HEK293 (cell line): ENCODE measurements at regions not wholly inside any gene's neighbourhood (a gene's known extent, or its start where the extent isn't known, plus 50 kb on each side); places are given as distances from the start of the nearest gene placed in this dataset.

Experiments
- CTCF ChIA-PET: fragments of 350-600 bp; formaldehyde crosslinking; extraction: SDS; loops from one replicate; lab custom pipeline; 2021; ENCODE audit warnings: antibody characterized with exemption; lab: Yijun Ruan, JAX
- POLR2A ChIA-PET: fragments of 300-600 bp; formaldehyde crosslinking; extraction: SDS; loops from one replicate; lab custom pipeline; 2020; ENCODE audit warnings: antibody characterized with exemption, inconsistent platforms; lab: Yijun Ruan, JAX
- H3K27ac ChIP-seq: fragments of 200-500 bp; sonication (Bioruptor generic); 2 replicates; pipeline ENCODE4 v1.5.1; 2014; ENCODE audit warnings: low read depth, low read length, control low read depth, inconsistent platforms; ENCODE audit errors: extremely low read depth
- H3K36me3 ChIP-seq, 2 experiments: fragments of 200-500 bp in 1 of 2; sonication (Bioruptor generic) in 1 of 2; 1 replicate in 1 of 2; 2 replicates in 1 of 2; pipeline ENCODE4 v1.5.1; 2014 to 2017; ENCODE audit warnings: inconsistent platforms in 2 of 2, low read length in 2 of 2; ENCODE audit not compliant: control insufficient read depth in 2 of 2, insufficient read depth in 1 of 2
- H3K4me1 ChIP-seq: fragments of 200-500 bp; sonication (Bioruptor generic); 2 replicates; pipeline ENCODE4 v1.5.1; 2014; ENCODE audit warnings: mild to moderate bottlenecking, low read length, inconsistent platforms; ENCODE audit not compliant: control insufficient read depth, insufficient read depth
- H3K4me3 ChIP-seq: 2 replicates; pipeline ENCODE4 v1.5.1; 2011; ENCODE audit warnings: low read depth, mild to moderate bottlenecking, control low read depth, low read length, moderate library complexity
- H3K9me3 ChIP-seq: fragments of 200-500 bp; sonication (Bioruptor generic); 2 replicates; pipeline ENCODE4 v1.5.1; 2014; ENCODE audit warnings: low read depth, low read length, inconsistent platforms; ENCODE audit not compliant: control insufficient read depth, insufficient read depth
- SETDB1 ChIP-seq: IDR thresholded peaks from one replicate; pipeline ENCODE4 v1.6.1; 2017; ENCODE audit warnings: mild to moderate bottlenecking, low read length, moderate library complexity, mixed read lengths; ENCODE audit not compliant: insufficient read length
- ZBTB1 ChIP-seq: fragments of 450-650 bp; formaldehyde crosslinking; IDR thresholded peaks from 2 replicates; pipeline ENCODE4 v1.5.1; 2016; ENCODE audit warnings: missing biosample characterization, missing genetic modification characterization
- ZBTB17 ChIP-seq: fragments of 450-650 bp; formaldehyde crosslinking; IDR thresholded peaks from 2 replicates; pipeline ENCODE4 v1.5.1; 2016; ENCODE audit warnings: missing biosample characterization, missing genetic modification characterization
- ZBTB48 ChIP-seq: fragments of 450-650 bp; formaldehyde crosslinking; IDR thresholded peaks from 2 replicates; pipeline ENCODE4 v1.5.1; 2016; ENCODE audit warnings: missing biosample characterization, missing genetic modification characterization
- ZFP3 ChIP-seq: fragments of 450-650 bp; formaldehyde crosslinking; IDR thresholded peaks from 2 replicates; pipeline ENCODE4 v1.5.1; 2016; ENCODE audit warnings: low read depth, missing biosample characterization, missing genetic modification characterization
- ZFP37 ChIP-seq: fragments of 450-650 bp; formaldehyde crosslinking; IDR thresholded peaks from 2 replicates; pipeline ENCODE4 v1.5.1; 2016; ENCODE audit warnings: missing biosample characterization, missing genetic modification characterization
- ZNF146 ChIP-seq: fragments of 450-650 bp; formaldehyde crosslinking; IDR thresholded peaks from 2 replicates; pipeline ENCODE4 v1.5.1; 2016; ENCODE audit warnings: missing biosample characterization, missing genetic modification characterization
- ZNF155 ChIP-seq: fragments of 450-650 bp; formaldehyde crosslinking; IDR thresholded peaks from 2 replicates; pipeline ENCODE4 v1.5.1; 2016; ENCODE audit warnings: missing biosample characterization, missing genetic modification characterization
- ZNF169 ChIP-seq: fragments of 450-650 bp; formaldehyde crosslinking; IDR thresholded peaks from 2 replicates; pipeline ENCODE4 v1.5.1; 2016; ENCODE audit warnings: missing biosample characterization, missing genetic modification characterization
- ZNF174 ChIP-seq: fragments of 450-650 bp; formaldehyde crosslinking; IDR thresholded peaks from 2 replicates; pipeline ENCODE4 v1.5.0; 2017; ENCODE audit warnings: missing biosample characterization, mild to moderate bottlenecking, missing genetic modification characterization
- ZNF175 ChIP-seq: fragments of 450-650 bp; formaldehyde crosslinking; IDR thresholded peaks from 2 replicates; pipeline ENCODE4 v1.5.1; 2016; ENCODE audit warnings: missing biosample characterization, missing genetic modification characterization
- ZNF202 ChIP-seq: fragments of 450-650 bp; formaldehyde crosslinking; IDR thresholded peaks from 2 replicates; pipeline ENCODE4 v1.5.1; 2016; ENCODE audit warnings: missing biosample characterization, missing genetic modification characterization, borderline replicate concordance
- ZNF266 ChIP-seq: fragments of 450-650 bp; formaldehyde crosslinking; IDR thresholded peaks from 2 replicates; pipeline ENCODE4 v1.5.1; 2016; ENCODE audit warnings: missing biosample characterization, missing genetic modification characterization, low read depth
- ZNF37A ChIP-seq: fragments of 450-650 bp; IDR thresholded peaks from 2 replicates; pipeline ENCODE4 v1.5.1; 2018; ENCODE audit warnings: missing biosample characterization, missing genetic modification characterization
- ZNF501 ChIP-seq: fragments of 450-650 bp; formaldehyde crosslinking; IDR thresholded peaks from 2 replicates; pipeline ENCODE4 v1.5.1; 2016; ENCODE audit warnings: missing biosample characterization, missing genetic modification characterization
- ZNF830 ChIP-seq: fragments of 450-650 bp; IDR thresholded peaks from 2 replicates; pipeline ENCODE4 v1.5.0; 2018; ENCODE audit warnings: missing biosample characterization, missing genetic modification characterization, low read depth, mild to moderate bottlenecking, moderate library complexity
- ZNF837 ChIP-seq: fragments of 450-650 bp; formaldehyde crosslinking; IDR thresholded peaks from 2 replicates; pipeline ENCODE4 v1.5.1; 2016; ENCODE audit warnings: missing biosample characterization, missing genetic modification characterization
- ZSCAN16 ChIP-seq: fragments of 450-650 bp; formaldehyde crosslinking; IDR thresholded peaks from 2 replicates; pipeline ENCODE4 v1.5.1; 2016; ENCODE audit warnings: missing biosample characterization, missing genetic modification characterization
- TF ChIP-seq, protein P1 (sequence below): fragments of 450-650 bp; formaldehyde crosslinking; IDR thresholded peaks from 2 replicates; pipeline ENCODE4 v1.5.1; 2017; ENCODE audit warnings: missing biosample characterization, missing genetic modification characterization
- TF ChIP-seq, protein P2 (sequence below): fragments of 450-650 bp; formaldehyde crosslinking; IDR thresholded peaks from 2 replicates; pipeline ENCODE4 v1.5.1; 2017; ENCODE audit warnings: missing biosample characterization, mild to moderate bottlenecking, missing genetic modification characterization, moderate library complexity
- TF ChIP-seq, protein P3 (sequence below): fragments of 450-650 bp; formaldehyde crosslinking; IDR thresholded peaks from 2 replicates; pipeline ENCODE4 v1.5.0; 2017; ENCODE audit warnings: missing biosample characterization, missing genetic modification characterization, borderline replicate concordance

DNA sequence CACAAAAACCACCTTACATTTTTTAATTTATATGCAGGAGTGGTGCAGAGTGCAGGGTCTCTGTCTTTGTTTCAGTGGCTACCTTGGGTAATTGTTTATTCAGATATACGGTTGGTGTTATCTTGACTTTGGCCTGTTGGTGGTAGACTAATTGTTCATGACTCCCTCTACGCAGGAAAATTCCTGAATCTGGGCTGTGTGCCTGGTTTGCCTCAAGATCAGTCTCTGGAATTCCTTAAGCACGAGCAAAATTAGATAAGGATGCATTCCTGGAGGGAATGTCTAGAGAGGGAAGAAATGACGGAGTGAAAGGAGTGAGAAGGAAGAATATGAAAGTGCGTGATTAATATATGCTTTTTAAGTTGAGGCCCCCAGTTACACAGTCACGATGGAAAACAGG is 576.9 kb upstream of the PCDH10 start:
- Histone ChIP-seq H3K4me3 (no peak overlapping the region), H3K9me3 (no peaks in the 10 kb centered on the region), H3K4me1 (no peaks in the 10 kb centered on the region), H3K36me3 (no peaks in the 10 kb centered on the region), H3K27ac (no peak overlapping the region)
- ChIA-PET CTCF (interaction anchor here (0.7 kb wide), 1 partner anchor 94 kb away, joined by 4 read pairs; no protein-coding TSS in a partner anchor), POLR2A (no interaction called here)
- TF ChIP-seq ZNF501 (tag by site-specific recombination) (no peak), ZNF146 (tag by site-specific recombination) (no peak), ZBTB17 (no peak), ZNF202 (tag by site-specific recombination) (no peak), ZSCAN16 (no peak), ZNF266 (tag by site-specific recombination) (no peak)
- TF ChIP-seq, protein P1, sequence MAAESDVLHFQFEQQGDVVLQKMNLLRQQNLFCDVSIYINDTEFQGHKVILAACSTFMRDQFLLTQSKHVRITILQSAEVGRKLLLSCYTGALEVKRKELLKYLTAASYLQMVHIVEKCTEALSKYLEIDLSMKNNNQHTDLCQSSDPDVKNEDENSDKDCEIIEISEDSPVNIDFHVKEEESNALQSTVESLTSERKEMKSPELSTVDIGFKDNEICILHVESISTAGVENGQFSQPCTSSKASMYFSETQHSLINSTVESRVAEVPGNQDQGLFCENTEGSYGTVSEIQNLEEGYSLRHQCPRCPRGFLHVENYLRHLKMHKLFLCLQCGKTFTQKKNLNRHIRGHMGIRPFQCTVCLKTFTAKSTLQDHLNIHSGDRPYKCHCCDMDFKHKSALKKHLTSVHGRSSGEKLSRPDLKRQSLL (tag by site-specific recombination) = no peak

DNA sequence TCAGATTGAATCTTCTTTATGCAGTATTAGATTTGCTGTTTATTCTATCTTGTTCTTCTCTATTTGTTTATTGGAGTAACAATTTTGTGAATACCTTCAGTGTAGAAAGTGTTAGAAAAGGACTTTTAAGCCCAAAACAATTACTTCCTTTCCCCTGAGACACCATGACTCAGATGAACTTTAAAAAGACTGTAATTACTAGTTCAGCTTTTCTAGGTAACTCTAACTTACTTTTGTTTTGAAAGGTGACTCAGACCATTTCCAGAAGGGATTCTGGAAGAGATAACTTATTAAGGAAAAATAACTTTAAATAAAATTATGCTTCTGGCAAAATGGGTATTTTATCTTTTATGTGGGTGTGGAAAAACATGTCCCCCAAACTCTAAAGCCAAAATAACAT is 561.5 kb upstream of the PCDH10 start:
- H3K4me3 ChIP-seq = no peak overlapping the region
- POLR2A ChIA-PET = no interaction called here
- no peaks in the 10 kb centered on the region for H3K36me3 ChIP-seq
- H3K4me1 ChIP-seq = no peaks in the 10 kb centered on the region
- CTCF ChIA-PET = interaction anchor here (0.6 kb wide), 1 partner anchor 292 kb away, joined by 3 read pairs; no protein-coding TSS in a partner anchor
- H3K9me3 ChIP-seq = no peaks in the 10 kb centered on the region
- TF ChIP-seq ZNF169 (tag by site-specific recombination) (no peak), ZNF837 (tag by site-specific recombination) (no peak), ZBTB48 (tag by site-specific recombination) (no peak)
- TF ChIP-seq, all 188 proteins: peak for 0
- no peak overlapping the region for H3K27ac ChIP-seq

DNA sequence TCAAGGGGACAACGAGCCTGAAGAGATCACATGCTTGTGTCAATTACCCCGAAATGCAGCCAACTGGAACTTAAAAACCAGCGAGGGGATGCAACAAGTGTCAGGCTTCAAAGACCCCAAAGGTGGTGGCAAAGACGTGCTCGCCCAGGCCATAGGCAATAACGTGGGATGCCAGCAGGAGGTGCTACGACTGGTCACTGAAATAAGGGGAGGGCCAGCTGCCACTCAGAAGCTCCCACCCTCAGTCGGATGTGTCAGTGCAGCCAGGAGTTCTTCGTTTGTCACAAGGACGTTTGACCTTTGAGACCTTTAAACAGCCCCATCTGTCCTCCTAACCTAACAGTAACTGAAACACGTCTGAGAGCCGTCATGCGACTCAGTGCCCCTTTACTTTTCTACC is 556.8 kb upstream of the PCDH10 start:
- H3K9me3 ChIP-seq = no peaks in the 10 kb centered on the region
- POLR2A ChIA-PET = no interaction called here
- TF ChIP-seq SETDB1 = no peak
- no peak for TF ChIP-seq ZNF174 (tag by site-specific recombination)
- no peak for TF ChIP-seq ZFP3 (tag by site-specific recombination)
- no peak for TF ChIP-seq ZFP37 (tag by site-specific recombination)
- TF ChIP-seq, protein P2, sequence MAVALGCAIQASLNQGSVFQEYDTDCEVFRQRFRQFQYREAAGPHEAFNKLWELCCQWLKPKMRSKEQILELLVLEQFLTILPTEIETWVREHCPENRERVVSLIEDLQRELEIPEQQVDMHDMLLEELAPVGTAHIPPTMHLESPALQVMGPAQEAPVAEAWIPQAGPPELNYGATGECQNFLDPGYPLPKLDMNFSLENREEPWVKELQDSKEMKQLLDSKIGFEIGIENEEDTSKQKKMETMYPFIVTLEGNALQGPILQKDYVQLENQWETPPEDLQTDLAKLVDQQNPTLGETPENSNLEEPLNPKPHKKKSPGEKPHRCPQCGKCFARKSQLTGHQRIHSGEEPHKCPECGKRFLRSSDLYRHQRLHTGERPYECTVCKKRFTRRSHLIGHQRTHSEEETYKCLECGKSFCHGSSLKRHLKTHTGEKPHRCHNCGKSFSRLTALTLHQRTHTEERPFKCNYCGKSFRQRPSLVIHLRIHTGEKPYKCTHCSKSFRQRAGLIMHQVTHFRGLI = no peak
- TF ChIP-seq ZNF155 (tag by site-specific recombination) = no peak
- no peak for TF ChIP-seq ZNF175 (tag by site-specific recombination)
- no peak for TF ChIP-seq ZNF37A (tag by site-specific recombination)
- no peak for TF ChIP-seq ZBTB1 (tag by site-specific recombination)
- TF ChIP-seq, protein P3, sequence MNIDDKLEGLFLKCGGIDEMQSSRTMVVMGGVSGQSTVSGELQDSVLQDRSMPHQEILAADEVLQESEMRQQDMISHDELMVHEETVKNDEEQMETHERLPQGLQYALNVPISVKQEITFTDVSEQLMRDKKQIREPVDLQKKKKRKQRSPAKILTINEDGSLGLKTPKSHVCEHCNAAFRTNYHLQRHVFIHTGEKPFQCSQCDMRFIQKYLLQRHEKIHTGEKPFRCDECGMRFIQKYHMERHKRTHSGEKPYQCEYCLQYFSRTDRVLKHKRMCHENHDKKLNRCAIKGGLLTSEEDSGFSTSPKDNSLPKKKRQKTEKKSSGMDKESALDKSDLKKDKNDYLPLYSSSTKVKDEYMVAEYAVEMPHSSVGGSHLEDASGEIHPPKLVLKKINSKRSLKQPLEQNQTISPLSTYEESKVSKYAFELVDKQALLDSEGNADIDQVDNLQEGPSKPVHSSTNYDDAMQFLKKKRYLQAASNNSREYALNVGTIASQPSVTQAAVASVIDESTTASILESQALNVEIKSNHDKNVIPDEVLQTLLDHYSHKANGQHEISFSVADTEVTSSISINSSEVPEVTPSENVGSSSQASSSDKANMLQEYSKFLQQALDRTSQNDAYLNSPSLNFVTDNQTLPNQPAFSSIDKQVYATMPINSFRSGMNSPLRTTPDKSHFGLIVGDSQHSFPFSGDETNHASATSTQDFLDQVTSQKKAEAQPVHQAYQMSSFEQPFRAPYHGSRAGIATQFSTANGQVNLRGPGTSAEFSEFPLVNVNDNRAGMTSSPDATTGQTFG (tag by site-specific recombination) = no peak
- no peak for TF ChIP-seq ZSCAN16
- no peak for TF ChIP-seq ZNF830
- TF ChIP-seq, all 188 proteins: peak for 0
- H3K4me1 ChIP-seq = no peaks in the 10 kb centered on the region
- H3K27ac ChIP-seq = no peak overlapping the region
- no peak overlapping the region for H3K4me3 ChIP-seq
- CTCF ChIA-PET = interaction anchor here (0.5 kb wide), 1 partner anchor 685 kb away, joined by 4 read pairs; no protein-coding TSS in a partner anchor
- H3K36me3 ChIP-seq = no peaks in the 10 kb centered on the region
